WTC11 (cell line): ENCODE measurements at regions not wholly inside any gene's neighbourhood (a gene's known extent, or its start where the extent isn't known, plus 50 kb on each side); places are given as distances from the start of the nearest gene placed in this dataset.
A peak's percentile ranks its signal among the peaks of the same experiment; 100 is the strongest.

Experiments used
- ATAC-seq: fragments of 200-7000 bp; cut with Tn5 transposase; 2 replicates; pipeline ENCODE4 v1.10.0; 2021; ENCODE audit warnings: mild to moderate bottlenecking, moderate library complexity
- CTCF ChIA-PET: fragments of 300-600 bp; sonication (Branson Sonifier 250); formaldehyde crosslinking; loops from one replicate; lab custom pipeline; 2021; ENCODE audit warnings: antibody characterized with exemption; lab: Charles Lee
- POLR2A ChIA-PET: fragments of 350-600 bp; sonication (Branson Sonifier 250); formaldehyde crosslinking; loops from one replicate; lab custom pipeline; 2021; ENCODE audit warnings: antibody characterized with exemption; lab: Charles Lee
- DNase-seq: peaks from one replicate; pipeline ENCODE4 v3.0.0; 2021; ENCODE audit warnings: low spot score
- H3K27ac Mint-ChIP-seq: 2 replicates; pipeline ENCODE4 v1.8.0; 2021; ENCODE audit warnings: mixed read lengths
- H3K27me3 Mint-ChIP-seq: 2 replicates; pipeline ENCODE4 v1.8.0; 2021; ENCODE audit warnings: low read depth, mild to moderate bottlenecking, moderate library complexity, mixed read lengths
- H3K36me3 Mint-ChIP-seq: 2 replicates; pipeline ENCODE4 v1.8.0; 2021; ENCODE audit warnings: mixed read lengths
- H3K4me1 Mint-ChIP-seq: 2 replicates; pipeline ENCODE4 v1.8.0; 2022; ENCODE audit warnings: mixed read lengths
- H3K4me3 Mint-ChIP-seq: 2 replicates; pipeline ENCODE4 v1.8.0; 2021; ENCODE audit warnings: mild to moderate bottlenecking, moderate library complexity, mixed read lengths
- H3K9me3 Mint-ChIP-seq: 2 replicates; pipeline ENCODE4 v1.8.0; 2021; ENCODE audit warnings: mixed read lengths
- E2F5 ChIP-seq: sonication (generic); formaldehyde crosslinking; IDR thresholded peaks from 2 replicates; pipeline ENCODE4 v1.8.1; 2022; ENCODE audit warnings: mild to moderate bottlenecking, moderate library complexity, missing genetic modification reagents
- GTF2I ChIP-seq: fragments of 250-450 bp; sonication (Bioruptor Pico); conservative IDR thresholded peaks from 2 replicates; pipeline ENCODE4 v1.4.0; 2021; ENCODE audit warnings: mild to moderate bottlenecking
- OVOL2 ChIP-seq: fragments of 250-450 bp; sonication (Bioruptor Pico); IDR thresholded peaks from 2 replicates; pipeline ENCODE4 v1.9.0; 2021; ENCODE audit warnings: mild to moderate bottlenecking, borderline replicate concordance
- STAT6 ChIP-seq: sonication (generic); formaldehyde crosslinking; conservative IDR thresholded peaks from 2 replicates; pipeline ENCODE4 v1.8.1; 2023; ENCODE audit warnings: mild to moderate bottlenecking, low read depth, missing genetic modification reagents, moderate library complexity
- ZNF121 ChIP-seq: sonication (generic); formaldehyde crosslinking; IDR thresholded peaks from 2 replicates; pipeline ENCODE4 v1.8.0; 2023; ENCODE audit warnings: missing genetic modification reagents
- ZNF281 ChIP-seq: sonication (generic); formaldehyde crosslinking; IDR thresholded peaks from 2 replicates; pipeline ENCODE4 v1.8.0; 2023; ENCODE audit warnings: mild to moderate bottlenecking, missing genetic modification reagents
- ZNF423 ChIP-seq: fragments of 250-450 bp; sonication (Bioruptor Pico); IDR thresholded peaks from 2 replicates; pipeline ENCODE4 v2.1.2; 2022; ENCODE audit warnings: mild to moderate bottlenecking, moderate library complexity
- TF ChIP-seq, protein P1 (sequence below): sonication (generic); formaldehyde crosslinking; IDR thresholded peaks from 2 replicates; pipeline ENCODE4 v1.8.1; 2022; ENCODE audit warnings: missing genetic modification reagents, borderline replicate concordance
- TF ChIP-seq, protein P2 (sequence below): sonication (generic); formaldehyde crosslinking; IDR thresholded peaks from 2 replicates; pipeline ENCODE4 v1.8.0; 2023; ENCODE audit warnings: missing genetic modification reagents, mild to moderate bottlenecking, borderline replicate concordance
- TF ChIP-seq, protein P3 (sequence below): sonication (generic); formaldehyde crosslinking; IDR thresholded peaks from 2 replicates; pipeline ENCODE4 v1.8.1; 2023; ENCODE audit warnings: mild to moderate bottlenecking, missing genetic modification reagents
- TF ChIP-seq, protein P4 (sequence below): sonication (generic); formaldehyde crosslinking; IDR thresholded peaks from 2 replicates; pipeline ENCODE4 v1.8.0; 2022; ENCODE audit warnings: mild to moderate bottlenecking, missing genetic modification reagents

DNA sequence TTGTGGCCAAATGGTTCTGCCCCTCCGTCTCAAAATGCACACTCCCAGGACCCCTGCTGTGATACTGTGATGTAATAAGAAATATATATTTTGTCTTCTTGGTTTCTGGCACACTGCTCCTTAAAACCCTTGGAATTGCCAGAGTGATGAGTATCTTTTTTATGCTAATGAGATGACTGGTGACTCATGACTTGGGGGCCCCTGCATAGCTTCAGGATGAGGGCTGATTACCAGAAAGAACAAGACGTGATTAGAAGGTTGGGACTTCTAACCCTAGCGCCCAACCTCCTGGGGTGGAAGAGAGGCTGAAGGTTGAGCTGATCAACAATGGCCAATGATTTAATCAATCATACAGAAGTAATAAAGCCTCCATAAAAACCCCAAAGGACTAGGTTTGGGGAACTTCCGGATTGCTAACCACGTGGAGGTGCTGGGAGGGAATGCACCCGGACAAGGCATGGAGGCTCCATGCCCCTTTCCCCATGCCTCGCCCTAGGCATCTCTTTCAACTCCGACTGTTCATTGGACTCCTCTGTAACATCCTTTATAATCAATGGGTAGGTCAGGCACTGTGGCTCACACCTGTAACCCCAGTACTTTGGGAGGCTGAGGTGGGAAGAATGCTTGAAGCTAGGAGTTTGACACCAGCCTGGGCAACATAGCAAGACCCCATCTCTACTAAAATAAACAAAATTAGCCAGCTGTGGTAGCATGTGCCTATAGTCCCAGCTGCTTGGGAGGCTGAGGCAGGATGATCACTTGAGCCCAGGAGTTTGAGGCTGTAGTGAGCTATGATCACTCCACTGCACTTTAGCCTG lies 89.1 kb downstream of the HS1BP3 start:
- Mint-ChIP-seq H3K4me1 (peaks cover 42% of the 10 kb centered on the region), H3K9me3 (no peaks in the 10 kb centered on the region; the same call in 1 of the 2 replicates), H3K27me3 (peaks cover under 1% of the 10 kb centered on the region; the same call in 1 of the 2 replicates), H3K27ac (no peak overlapping the region), H3K36me3 (no peaks in the 10 kb centered on the region), H3K4me3 (no peak overlapping the region; the same call in 1 of the 2 replicates)
- DNase-seq (no peak), ATAC-seq (no peak)
- ChIA-PET POLR2A (interaction anchor here (1.7 to 2.1 kb wide), 2 partner anchors 23 to 115 kb away, joined by 4 to 15 read pairs; partner anchors contain the start of gene RHOB), CTCF (interaction anchor here (0.7 to 2.4 kb wide), 17 partner anchors 18 to 139 kb away, joined by 3 to 11 read pairs (median 4); partner anchors contain the start of gene RHOB)
- TF ChIP-seq ZNF121 (peak; percentile 96), GTF2I (CRISPR knock-in tag) (no peak)
- TF ChIP-seq, protein P1, sequence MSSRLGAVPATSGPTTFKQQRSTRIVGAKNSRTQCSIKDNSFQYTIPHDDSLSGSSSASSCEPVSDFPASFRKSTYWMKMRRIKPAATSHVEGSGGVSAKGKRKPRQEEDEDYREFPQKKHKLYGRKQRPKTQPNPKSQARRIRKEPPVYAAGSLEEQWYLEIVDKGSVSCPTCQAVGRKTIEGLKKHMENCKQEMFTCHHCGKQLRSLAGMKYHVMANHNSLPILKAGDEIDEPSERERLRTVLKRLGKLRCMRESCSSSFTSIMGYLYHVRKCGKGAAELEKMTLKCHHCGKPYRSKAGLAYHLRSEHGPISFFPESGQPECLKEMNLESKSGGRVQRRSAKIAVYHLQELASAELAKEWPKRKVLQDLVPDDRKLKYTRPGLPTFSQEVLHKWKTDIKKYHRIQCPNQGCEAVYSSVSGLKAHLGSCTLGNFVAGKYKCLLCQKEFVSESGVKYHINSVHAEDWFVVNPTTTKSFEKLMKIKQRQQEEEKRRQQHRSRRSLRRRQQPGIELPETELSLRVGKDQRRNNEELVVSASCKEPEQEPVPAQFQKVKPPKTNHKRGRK (CRISPR knock-in tag), result no peak

GRCh38 chr2:20562540-20563225 lies 88.2 kb downstream of the HS1BP3 start:
- Mint-ChIP-seq H3K4me1 (peaks cover 42% of the 10 kb centered on the region), H3K27me3 (peaks cover 3% of the 10 kb centered on the region; the same call in 1 of the 2 replicates), H3K27ac (no peak overlapping the region), H3K9me3 (no peaks in the 10 kb centered on the region; the same call in 1 of the 2 replicates), H3K36me3 (no peaks in the 10 kb centered on the region), H3K4me3 (no peak overlapping the region)
- DNase-seq (peak; percentile 35), ATAC-seq (peak; percentile 39)
- ChIA-PET CTCF (interaction anchor here (0.6 to 2.4 kb wide), 20 partner anchors 19 to 140 kb away, joined by 3 to 11 read pairs (median 4); partner anchors contain the start of gene RHOB), POLR2A (interaction anchor here (1.7 to 2.1 kb wide), 2 partner anchors 22 to 116 kb away, joined by 4 to 15 read pairs; partner anchors contain the start of gene RHOB)
- TF ChIP-seq STAT6 (no peak), ZNF423 (CRISPR knock-in tag) (no peak), ZNF281 (no peak), E2F5 (CRISPR knock-in tag) (no peak), OVOL2 (no peak)
- TF ChIP-seq, protein P2, sequence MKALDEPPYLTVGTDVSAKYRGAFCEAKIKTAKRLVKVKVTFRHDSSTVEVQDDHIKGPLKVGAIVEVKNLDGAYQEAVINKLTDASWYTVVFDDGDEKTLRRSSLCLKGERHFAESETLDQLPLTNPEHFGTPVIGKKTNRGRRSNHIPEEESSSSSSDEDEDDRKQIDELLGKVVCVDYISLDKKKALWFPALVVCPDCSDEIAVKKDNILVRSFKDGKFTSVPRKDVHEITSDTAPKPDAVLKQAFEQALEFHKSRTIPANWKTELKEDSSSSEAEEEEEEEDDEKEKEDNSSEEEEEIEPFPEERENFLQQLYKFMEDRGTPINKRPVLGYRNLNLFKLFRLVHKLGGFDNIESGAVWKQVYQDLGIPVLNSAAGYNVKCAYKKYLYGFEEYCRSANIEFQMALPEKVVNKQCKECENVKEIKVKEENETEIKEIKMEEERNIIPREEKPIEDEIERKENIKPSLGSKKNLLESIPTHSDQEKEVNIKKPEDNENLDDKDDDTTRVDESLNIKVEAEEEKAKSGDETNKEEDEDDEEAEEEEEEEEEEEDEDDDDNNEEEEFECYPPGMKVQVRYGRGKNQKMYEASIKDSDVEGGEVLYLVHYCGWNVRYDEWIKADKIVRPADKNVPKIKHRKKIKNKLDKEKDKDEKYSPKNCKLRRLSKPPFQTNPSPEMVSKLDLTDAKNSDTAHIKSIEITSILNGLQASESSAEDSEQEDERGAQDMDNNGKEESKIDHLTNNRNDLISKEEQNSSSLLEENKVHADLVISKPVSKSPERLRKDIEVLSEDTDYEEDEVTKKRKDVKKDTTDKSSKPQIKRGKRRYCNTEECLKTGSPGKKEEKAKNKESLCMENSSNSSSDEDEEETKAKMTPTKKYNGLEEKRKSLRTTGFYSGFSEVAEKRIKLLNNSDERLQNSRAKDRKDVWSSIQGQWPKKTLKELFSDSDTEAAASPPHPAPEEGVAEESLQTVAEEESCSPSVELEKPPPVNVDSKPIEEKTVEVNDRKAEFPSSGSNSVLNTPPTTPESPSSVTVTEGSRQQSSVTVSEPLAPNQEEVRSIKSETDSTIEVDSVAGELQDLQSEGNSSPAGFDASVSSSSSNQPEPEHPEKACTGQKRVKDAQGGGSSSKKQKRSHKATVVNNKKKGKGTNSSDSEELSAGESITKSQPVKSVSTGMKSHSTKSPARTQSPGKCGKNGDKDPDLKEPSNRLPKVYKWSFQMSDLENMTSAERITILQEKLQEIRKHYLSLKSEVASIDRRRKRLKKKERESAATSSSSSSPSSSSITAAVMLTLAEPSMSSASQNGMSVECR (CRISPR knock-in tag), result no peak
- TF ChIP-seq, protein P3, sequence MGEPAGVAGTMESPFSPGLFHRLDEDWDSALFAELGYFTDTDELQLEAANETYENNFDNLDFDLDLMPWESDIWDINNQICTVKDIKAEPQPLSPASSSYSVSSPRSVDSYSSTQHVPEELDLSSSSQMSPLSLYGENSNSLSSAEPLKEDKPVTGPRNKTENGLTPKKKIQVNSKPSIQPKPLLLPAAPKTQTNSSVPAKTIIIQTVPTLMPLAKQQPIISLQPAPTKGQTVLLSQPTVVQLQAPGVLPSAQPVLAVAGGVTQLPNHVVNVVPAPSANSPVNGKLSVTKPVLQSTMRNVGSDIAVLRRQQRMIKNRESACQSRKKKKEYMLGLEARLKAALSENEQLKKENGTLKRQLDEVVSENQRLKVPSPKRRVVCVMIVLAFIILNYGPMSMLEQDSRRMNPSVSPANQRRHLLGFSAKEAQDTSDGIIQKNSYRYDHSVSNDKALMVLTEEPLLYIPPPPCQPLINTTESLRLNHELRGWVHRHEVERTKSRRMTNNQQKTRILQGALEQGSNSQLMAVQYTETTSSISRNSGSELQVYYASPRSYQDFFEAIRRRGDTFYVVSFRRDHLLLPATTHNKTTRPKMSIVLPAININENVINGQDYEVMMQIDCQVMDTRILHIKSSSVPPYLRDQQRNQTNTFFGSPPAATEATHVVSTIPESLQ (CRISPR knock-in tag), result no peak
- TF ChIP-seq, protein P4, sequence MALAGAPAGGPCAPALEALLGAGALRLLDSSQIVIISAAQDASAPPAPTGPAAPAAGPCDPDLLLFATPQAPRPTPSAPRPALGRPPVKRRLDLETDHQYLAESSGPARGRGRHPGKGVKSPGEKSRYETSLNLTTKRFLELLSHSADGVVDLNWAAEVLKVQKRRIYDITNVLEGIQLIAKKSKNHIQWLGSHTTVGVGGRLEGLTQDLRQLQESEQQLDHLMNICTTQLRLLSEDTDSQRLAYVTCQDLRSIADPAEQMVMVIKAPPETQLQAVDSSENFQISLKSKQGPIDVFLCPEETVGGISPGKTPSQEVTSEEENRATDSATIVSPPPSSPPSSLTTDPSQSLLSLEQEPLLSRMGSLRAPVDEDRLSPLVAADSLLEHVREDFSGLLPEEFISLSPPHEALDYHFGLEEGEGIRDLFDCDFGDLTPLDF (CRISPR knock-in tag), result no peak
